CD8-positive, alpha-beta memory T cell (primary cell): ENCODE measurements at regions not wholly inside any gene's neighbourhood (a gene's known extent, or its start where the extent isn't known, plus 50 kb on each side); places are given as distances from the start of the nearest gene placed in this dataset.

Experiments used
- CTCF ChIA-PET: fragments of 350-600 bp; sonication (Branson Sonifier 250); formaldehyde crosslinking; loops from one replicate; lab custom pipeline; 2021; ENCODE audit warnings: antibody characterized with exemption; lab: Charles Lee
- POLR2A ChIA-PET: fragments of 350-600 bp; sonication (Branson Sonifier 250); formaldehyde crosslinking; loops from one replicate; lab custom pipeline; 2021; ENCODE audit warnings: antibody characterized with exemption; lab: Charles Lee
- DNase-seq, 5 donors: peaks; one replicate each; pipeline versions ENCODE4 v3.0.0 to v3.0.0-alpha.2; 2020 to 2022; ENCODE audit warnings: mixed read lengths in 1 of 5
- H3K27ac ChIP-seq: one replicate; pipeline ENCODE4 v1.7.0; 2013; ENCODE audit warnings: low read depth, mild to moderate bottlenecking, low read length, moderate library complexity
- H3K27me3 ChIP-seq: 2 replicates; pipeline ENCODE4 v1.7.0; 2013; ENCODE audit warnings: low read length, mild to moderate bottlenecking; ENCODE audit not compliant: insufficient read depth, poor library complexity, severe bottlenecking
- H3K36me3 ChIP-seq: 2 replicates; pipeline ENCODE4 v1.7.0; 2013; ENCODE audit warnings: mild to moderate bottlenecking, low read length, moderate library complexity; ENCODE audit not compliant: insufficient read depth
- H3K4me1 ChIP-seq: 2 replicates; pipeline ENCODE4 v1.7.0; 2013; ENCODE audit warnings: mild to moderate bottlenecking, low read length, moderate library complexity; ENCODE audit not compliant: insufficient read depth
- H3K4me3 ChIP-seq: 2 replicates; pipeline ENCODE4 v1.7.0; 2013; ENCODE audit warnings: mild to moderate bottlenecking, low read length
- H3K9me3 ChIP-seq: 2 replicates; pipeline ENCODE4 v1.7.0; 2013; ENCODE audit warnings: mild to moderate bottlenecking, low read length
- H3K27ac Mint-ChIP-seq, 8 donors: one replicate each; pipeline ENCODE4 v1.8.0; 2020 to 2021; ENCODE audit warnings: mixed read lengths in 8 of 8, mild to moderate bottlenecking in 6 of 8, inconsistent platforms in 3 of 8, moderate library complexity in 3 of 8
- H3K27me3 Mint-ChIP-seq, 2 donors: one replicate each; pipeline ENCODE4 v1.8.0; 2020 to 2021; ENCODE audit warnings: mixed read lengths in 2 of 2, mild to moderate bottlenecking in 1 of 2, moderate library complexity in 1 of 2
- H3K36me3 Mint-ChIP-seq, 3 donors: one replicate each; pipeline ENCODE4 v1.8.0; 2020 to 2021; ENCODE audit warnings: mixed read lengths in 3 of 3, inconsistent platforms in 1 of 3, mild to moderate bottlenecking in 1 of 3
- H3K4me1 Mint-ChIP-seq, 3 donors: one replicate each; pipeline ENCODE4 v1.8.0; 2020 to 2021; ENCODE audit warnings: mixed read lengths in 3 of 3, inconsistent platforms in 1 of 3, mild to moderate bottlenecking in 1 of 3
- H3K4me3 Mint-ChIP-seq, 7 donors: one replicate each; pipeline ENCODE4 v1.8.0; 2020 to 2021; ENCODE audit warnings: mixed read lengths in 7 of 7, mild to moderate bottlenecking in 6 of 7, moderate library complexity in 4 of 7, inconsistent platforms in 2 of 7
- H3K9me3 Mint-ChIP-seq, 5 donors: one replicate each; pipeline ENCODE4 v1.8.0; 2020 to 2022; ENCODE audit warnings: mixed read lengths in 5 of 5, mild to moderate bottlenecking in 3 of 5, moderate library complexity in 2 of 5, inconsistent platforms in 1 of 5

- CTCF ChIA-PET: interaction anchor here (0.9 kb wide), 1 partner anchor 40 kb away, joined by 3 read pairs; no protein-coding TSS in a partner anchor
- H3K27me3 ChIP-seq: no peaks in the 10 kb centered on the region
- H3K27ac ChIP-seq: no peak overlapping the region
- no peaks in the 10 kb centered on the region for H3K9me3 ChIP-seq
- H3K27ac Mint-ChIP-seq: no peak overlapping the region
- H3K4me3 Mint-ChIP-seq: no peak overlapping the region
- no peaks in the 10 kb centered on the region for H3K4me1 ChIP-seq
- peaks cover 19 to 34% of the 10 kb centered on the region in 2 donors for H3K27me3 Mint-ChIP-seq
- H3K4me1 Mint-ChIP-seq: peaks cover 0 to 2% (median 0%) of the 10 kb centered on the region in 3 donors
- POLR2A ChIA-PET: no interaction called here
- H3K36me3 ChIP-seq: no peaks in the 10 kb centered on the region
- no peak overlapping the region for H3K4me3 ChIP-seq
- peaks cover 0 to 14% (median 0%) of the 10 kb centered on the region in 3 donors for H3K36me3 Mint-ChIP-seq
- H3K9me3 Mint-ChIP-seq: peaks cover 0 to 12% (median 5%) of the 10 kb centered on the region in 5 donors
- DNase-seq: no peak
Observed at GRCh38 chr7:3198316-3198715, 102.7 kb upstream of the SDK1 start.

DNA sequence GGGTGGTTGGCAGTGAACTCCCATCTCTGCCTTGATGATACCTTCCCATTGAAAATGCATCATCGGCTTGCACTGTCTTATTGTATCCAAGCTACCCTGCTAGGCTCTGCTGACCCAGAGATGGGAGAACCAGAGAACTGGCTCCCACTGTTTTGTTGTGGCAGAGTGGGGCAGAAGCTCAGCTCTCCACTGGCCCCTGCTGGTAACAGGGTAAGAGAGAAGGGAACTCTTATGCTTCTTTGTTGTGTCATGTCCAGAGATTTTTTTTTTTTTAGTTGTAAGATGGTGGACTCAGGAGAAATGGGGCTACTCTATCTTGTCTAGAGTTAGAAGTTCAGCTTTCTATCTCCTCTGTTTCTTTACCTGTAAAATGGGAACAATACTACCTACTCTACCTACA, 100.5 kb upstream of the SDK1 start:
- ChIA-PET POLR2A (no interaction called here), CTCF (no interaction called here)
- Histone ChIP-seq H3K27me3 (no peaks in the 10 kb centered on the region), H3K9me3 (no peaks in the 10 kb centered on the region), H3K36me3 (no peaks in the 10 kb centered on the region), H3K4me3 (no peak overlapping the region), H3K27ac (no peak overlapping the region), H3K4me1 (no peaks in the 10 kb centered on the region)
- Mint-ChIP-seq H3K36me3 (peaks cover 0 to 11% (median 0%) of the 10 kb centered on the region in 3 donors), H3K4me1 (no peaks in the 10 kb centered on the region), H3K27me3 (peaks cover 18 to 37% of the 10 kb centered on the region in 2 donors), H3K27ac (no peak overlapping the region), H3K9me3 (peaks cover 0 to 12% (median 5%) of the 10 kb centered on the region in 5 donors), H3K4me3 (no peak overlapping the region)
- peak in 1 of 5 donors; percentile 5 for DNase-seq

GRCh38 chr7:3201306-3201705, 99.7 kb upstream of the SDK1 start:
- no peaks in the 10 kb centered on the region for H3K9me3 ChIP-seq
- Mint-ChIP-seq H3K9me3 (peaks cover 0 to 12% (median 5%) of the 10 kb centered on the region in 5 donors), H3K27me3 (peaks cover 14 to 33% of the 10 kb centered on the region in 2 donors), H3K4me3 (no peak overlapping the region), H3K27ac (no peak overlapping the region), H3K4me1 (no peaks in the 10 kb centered on the region), H3K36me3 (peaks cover 0 to 11% (median 0%) of the 10 kb centered on the region in 3 donors)
- no peaks in the 10 kb centered on the region for H3K27me3 ChIP-seq
- no peaks in the 10 kb centered on the region for H3K36me3 ChIP-seq
- H3K4me1 ChIP-seq: no peaks in the 10 kb centered on the region
- H3K4me3 ChIP-seq: no peak overlapping the region
- H3K27ac ChIP-seq: no peak overlapping the region
- POLR2A ChIA-PET: no interaction called here
- CTCF ChIA-PET: no interaction called here
- DNase-seq: no peak

GRCh38 chr7:3201937-3202710, 98.9 kb upstream of the SDK1 start:
- no peak for DNase-seq
- Mint-ChIP-seq H3K4me1 (no peaks in the 10 kb centered on the region), H3K27ac (peak overlapping the region in 2 of 8 donors; percentile 9 to 35), H3K27me3 (peaks cover 10 to 27% of the 10 kb centered on the region in 2 donors), H3K9me3 (peaks cover 0 to 12% (median 5%) of the 10 kb centered on the region in 5 donors), H3K36me3 (peaks cover 0 to 11% (median 0%) of the 10 kb centered on the region in 3 donors), H3K4me3 (no peak overlapping the region)
- H3K27ac ChIP-seq: no peak overlapping the region
- H3K9me3 ChIP-seq: no peaks in the 10 kb centered on the region
- ChIA-PET CTCF (no interaction called here), POLR2A (no interaction called here)
- no peaks in the 10 kb centered on the region for H3K27me3 ChIP-seq
- H3K4me1 ChIP-seq: no peaks in the 10 kb centered on the region
- no peak overlapping the region for H3K4me3 ChIP-seq
- H3K36me3 ChIP-seq: no peaks in the 10 kb centered on the region

DNA sequence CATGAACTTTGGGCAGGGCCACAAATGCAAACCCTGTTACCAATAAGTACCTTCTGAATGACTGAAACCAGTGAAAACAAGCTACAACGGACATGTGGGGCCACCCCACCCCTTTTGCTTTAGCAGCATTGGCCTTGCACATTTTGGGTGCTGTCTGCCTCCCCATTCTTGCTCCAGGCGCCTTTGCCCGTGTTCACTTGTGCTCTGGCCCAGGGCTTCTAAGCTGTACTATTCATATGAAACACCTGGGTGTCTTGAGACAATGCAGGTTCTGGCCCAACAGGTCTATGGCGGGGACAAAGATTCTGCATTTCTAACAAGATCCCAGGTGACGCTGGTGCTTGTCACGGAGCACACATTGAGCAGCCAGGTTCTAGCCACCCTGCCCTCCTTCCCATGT, 96.5 kb upstream of the SDK1 start:
- peaks cover 12 to 27% of the 10 kb centered on the region in 2 donors for H3K27me3 Mint-ChIP-seq
- no peak overlapping the region for H3K27ac Mint-ChIP-seq
- H3K4me1 Mint-ChIP-seq: no peaks in the 10 kb centered on the region
- H3K9me3 ChIP-seq: no peaks in the 10 kb centered on the region
- peaks cover 0 to 4% (median under 1%) of the 10 kb centered on the region in 5 donors for H3K9me3 Mint-ChIP-seq
- H3K4me1 ChIP-seq: no peaks in the 10 kb centered on the region
- DNase-seq: no peak
- no peaks in the 10 kb centered on the region for H3K27me3 ChIP-seq
- no peaks in the 10 kb centered on the region for H3K36me3 ChIP-seq
- peaks cover 0 to 4% (median 0%) of the 10 kb centered on the region in 3 donors for H3K36me3 Mint-ChIP-seq
- H3K27ac ChIP-seq: no peak overlapping the region
- ChIA-PET POLR2A (no interaction called here), CTCF (no interaction called here)
- no peak overlapping the region for H3K4me3 Mint-ChIP-seq
- H3K4me3 ChIP-seq: no peak overlapping the region

GRCh38 chr7:3206101-3206500, 95.0 kb upstream of the SDK1 start:
- Mint-ChIP-seq H3K27me3 (peaks cover 12 to 20% of the 10 kb centered on the region in 2 donors), H3K9me3 (no peaks in the 10 kb centered on the region), H3K27ac (no peak overlapping the region), H3K4me1 (no peaks in the 10 kb centered on the region), H3K4me3 (no peak overlapping the region), H3K36me3 (no peaks in the 10 kb centered on the region)
- Histone ChIP-seq H3K27me3 (no peaks in the 10 kb centered on the region), H3K36me3 (no peaks in the 10 kb centered on the region), H3K4me3 (no peak overlapping the region), H3K27ac (no peak overlapping the region), H3K9me3 (no peaks in the 10 kb centered on the region), H3K4me1 (no peaks in the 10 kb centered on the region)
- DNase-seq: no peak
- POLR2A ChIA-PET: no interaction called here
- CTCF ChIA-PET: no interaction called here

GRCh38 chr7:3206771-3207191, 94.3 kb upstream of the SDK1 start:
- Mint-ChIP-seq H3K4me3 (peak overlapping the region in 1 of 7 donors; percentile 54), H3K27me3 (peaks cover 10 to 15% of the 10 kb centered on the region in 2 donors), H3K36me3 (no peaks in the 10 kb centered on the region), H3K4me1 (no peaks in the 10 kb centered on the region), H3K9me3 (no peaks in the 10 kb centered on the region), H3K27ac (peak overlapping the region in 1 of 8 donors; percentile 37)
- no peaks in the 10 kb centered on the region for H3K36me3 ChIP-seq
- H3K4me3 ChIP-seq: no peak overlapping the region
- H3K9me3 ChIP-seq: no peaks in the 10 kb centered on the region
- DNase-seq: no peak
- ChIA-PET POLR2A (no interaction called here), CTCF (no interaction called here)
- no peak overlapping the region for H3K27ac ChIP-seq
- no peaks in the 10 kb centered on the region for H3K27me3 ChIP-seq
- no peaks in the 10 kb centered on the region for H3K4me1 ChIP-seq

DNA sequence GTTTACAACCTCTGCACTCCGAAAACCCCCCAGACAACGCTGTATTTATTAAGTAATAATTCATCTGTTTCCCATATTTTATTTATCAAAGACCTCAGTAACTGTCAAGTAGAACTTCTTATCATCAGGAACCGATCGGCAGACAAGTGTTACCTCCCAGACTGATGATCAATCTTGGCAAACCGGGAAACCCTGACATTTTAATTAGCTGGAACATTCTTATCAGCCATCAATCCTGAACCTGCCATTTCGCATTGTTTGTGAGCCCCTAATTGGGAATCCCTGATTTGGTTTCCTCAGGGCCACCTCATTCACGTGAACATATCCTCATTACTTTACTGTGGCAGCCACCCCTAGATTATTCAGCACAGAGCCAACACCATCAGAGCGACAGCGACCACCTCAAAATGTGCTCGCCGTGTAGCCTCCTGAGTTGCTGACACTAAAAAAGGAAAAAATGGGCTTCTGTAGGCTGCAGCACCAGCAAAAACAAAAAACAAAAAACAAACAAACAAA, 93.6 kb upstream of the SDK1 start:
- Mint-ChIP-seq H3K9me3 (no peaks in the 10 kb centered on the region), H3K27ac (no peak overlapping the region), H3K36me3 (no peaks in the 10 kb centered on the region), H3K4me3 (no peak overlapping the region), H3K4me1 (no peaks in the 10 kb centered on the region), H3K27me3 (peaks cover 10% of the 10 kb centered on the region in 2 donors)
- H3K9me3 ChIP-seq: no peaks in the 10 kb centered on the region
- no peak overlapping the region for H3K4me3 ChIP-seq
- POLR2A ChIA-PET: no interaction called here
- H3K36me3 ChIP-seq: no peaks in the 10 kb centered on the region
- no peak for DNase-seq
- CTCF ChIA-PET: no interaction called here
- H3K27me3 ChIP-seq: no peaks in the 10 kb centered on the region
- no peaks in the 10 kb centered on the region for H3K4me1 ChIP-seq
- H3K27ac ChIP-seq: no peak overlapping the region
